ENCODE measurements at regions not wholly inside any gene's neighbourhood (a gene's known extent, or its start where the extent isn't known, plus 50 kb on each side); places are given as distances from the start of the nearest gene placed in this dataset.

- TF ChIP-seq EZH2 (IDR thresholded peaks at IDR 0.05) (no peak), POLR2AphosphoS5 (IDR thresholded peaks at IDR 0.05; ENCODE audit: borderline replicate concordance, low read depth, low read length) (no peak), FOXP2 (optimal IDR thresholded peaks at IDR 0.05; ENCODE audit: control extremely low read depth, extremely low read length, insufficient read depth) (no peak)
Measured at GRCh38 chr12:19645823-19646222, 206.5 kb downstream of the AEBP2 start.
